ENCODE measurements at regions not wholly inside any gene's neighbourhood (a gene's known extent, or its start where the extent isn't known, plus 50 kb on each side); places are given as distances from the start of the nearest gene placed in this dataset.

GRCh38 chr20:10784554-10785183 lies 110.9 kb upstream of the JAG1 start:
- no peak for TF ChIP-seq CTCF (conservative IDR thresholded peaks at IDR 0.05)
- TF ChIP-seq EZH2 (IDR thresholded peaks at IDR 0.05; ENCODE audit: low read depth): no peak
